ENCODE measurements at regions not wholly inside any gene's neighbourhood (a gene's known extent, or its start where the extent isn't known, plus 50 kb on each side); places are given as distances from the start of the nearest gene placed in this dataset.
A peak's percentile ranks its signal among the peaks of the same experiment; 100 is the strongest.

- TF ChIP-seq CTCF (IDR thresholded peaks at IDR 0.05) = no peak
- ATAC-seq = no peak
- Histone ChIP-seq H3K36me3 (no peaks in the 10 kb centered on the region), H3K27me3 (no peaks in the 10 kb centered on the region), H3K4me3 (no peak overlapping the region), H3K9me3 (no peaks in the 10 kb centered on the region), H3K27ac (no peak overlapping the region), H3K4me1 (peaks cover 0 to 5% (median 0%) of the 10 kb centered on the region in 9 donors)
- intact Hi-C loops (cut with DNase I) = no loop called here
- 90 to 100% methylated on average over 1 of the region's 1 CpG for WGBS, 2 donors
- DNase-seq = no peak
Measured at GRCh38 chr7:46490406-46490805, 569.3 kb upstream of the IGFBP3 start.

GRCh38 chr7:46489106-46489505 lies 568.0 kb upstream of the IGFBP3 start:
- no peaks in the 10 kb centered on the region for H3K9me3 ChIP-seq
- H3K27ac ChIP-seq = no peak overlapping the region
- TF ChIP-seq CTCF (IDR thresholded peaks at IDR 0.05) = no peak
- DNase-seq = no peak
- no peak overlapping the region for H3K4me3 ChIP-seq
- no peak for ATAC-seq
- H3K27me3 ChIP-seq = no peaks in the 10 kb centered on the region
- intact Hi-C loops (cut with DNase I) = loop anchor here in 1 of 10 donors (10.0 kb wide), 1 partner anchor 64 kb away; no protein-coding TSS in a partner anchor
- H3K4me1 ChIP-seq = peaks cover 0 to 5% (median 0%) of the 10 kb centered on the region in 9 donors
- no peaks in the 10 kb centered on the region for H3K36me3 ChIP-seq

- DNase-seq (no peak), ATAC-seq (no peak)
- H3K27me3 ChIP-seq = no peaks in the 10 kb centered on the region
- peaks cover 0 to 5% (median 0%) of the 10 kb centered on the region in 9 donors for H3K4me1 ChIP-seq
- WGBS, 2 donors = 34 to 39% methylated on average over 2 of the region's 2 CpGs
- no peaks in the 10 kb centered on the region for H3K36me3 ChIP-seq
- intact Hi-C loops (cut with DNase I) = loop anchor here in 1 of 10 donors (10.0 kb wide), 1 partner anchor 64 kb away; no protein-coding TSS in a partner anchor
- H3K4me3 ChIP-seq = no peak overlapping the region
- no peak for TF ChIP-seq CTCF (IDR thresholded peaks at IDR 0.05)
- no peak overlapping the region for H3K27ac ChIP-seq
- H3K9me3 ChIP-seq = no peaks in the 10 kb centered on the region
Measured at GRCh38 chr7:46488607-46489006, 567.5 kb upstream of the IGFBP3 start.

GRCh38 chr7:46486256-46487206 lies 565.5 kb upstream of the IGFBP3 start:
- H3K27ac ChIP-seq = no peak overlapping the region
- intact Hi-C loops (cut with DNase I) = loop anchor here in 1 of 10 donors (10.0 kb wide), 1 partner anchor 62 kb away; no protein-coding TSS in a partner anchor
- peaks cover 0 to 5% (median 0%) of the 10 kb centered on the region in 9 donors for H3K4me1 ChIP-seq
- no peaks in the 10 kb centered on the region for H3K36me3 ChIP-seq
- DNase-seq (peak in 1 of 2 donors; percentile 13), ATAC-seq (peak in 3 of 8 donors; percentile 74 to 95 (median 80))
- no peaks in the 10 kb centered on the region for H3K9me3 ChIP-seq
- 69 to 74% methylated on average over 5 of the region's 5 CpGs for WGBS, 2 donors
- TF ChIP-seq CTCF (IDR thresholded peaks at IDR 0.05) = no peak
- no peaks in the 10 kb centered on the region for H3K27me3 ChIP-seq
- no peak overlapping the region for H3K4me3 ChIP-seq
